Neural progenitor cell (in vitro differentiated cells): ENCODE measurements at regions not wholly inside any gene's neighbourhood (a gene's known extent, or its start where the extent isn't known, plus 50 kb on each side); places are given as distances from the start of the nearest gene placed in this dataset.

ENCODE experiments used
- DNase-seq: peaks from one replicate; pipeline ENCODE4 v3.0.0-alpha.2; 2016; ENCODE audit warnings: low spot score
- H2AFZ ChIP-seq: fragments of 200-600 bp; sonication (generic); replicated peaks from 2 replicates; pipeline ENCODE4 v1.6.1; 2016; ENCODE audit warnings: antibody characterized with exemption
- H3F3A ChIP-seq: fragments of 200-600 bp; sonication (generic); 2 replicates; pipeline ENCODE4 v1.6.1; 2016; ENCODE audit warnings: antibody characterized with exemption, low read depth
- H3K27ac ChIP-seq: fragments of 200-600 bp; sonication (generic); 2 replicates; pipeline ENCODE4 v1.5.1; 2016; ENCODE audit warnings: mild to moderate bottlenecking
- H3K27me3 ChIP-seq: fragments of 200-600 bp; sonication (generic); 2 replicates; pipeline ENCODE4 v1.6.1; 2016; ENCODE audit warnings: mild to moderate bottlenecking, moderate library complexity
- H3K36me3 ChIP-seq: fragments of 200-600 bp; sonication (generic); 2 replicates; pipeline ENCODE4 v1.5.1; 2016
- H3K4me1 ChIP-seq: fragments of 200-600 bp; sonication (generic); 2 replicates; pipeline ENCODE4 v1.6.1; 2016; ENCODE audit warnings: mixed run types
- H3K4me2 ChIP-seq: fragments of 200-600 bp; sonication (generic); 2 replicates; pipeline ENCODE4 v1.6.1; 2016
- H3K4me3 ChIP-seq: fragments of 200-600 bp; sonication (generic); 2 replicates; pipeline ENCODE4 v1.5.1; 2016
- H3K79me2 ChIP-seq: fragments of 200-600 bp; sonication (generic); 2 replicates; pipeline ENCODE4 v1.6.1; 2016; ENCODE audit warnings: low read depth
- H3K9ac ChIP-seq: fragments of 200-600 bp; sonication (generic); 2 replicates; pipeline ENCODE4 v1.6.1; 2016
- H3K9me3 ChIP-seq: fragments of 200-600 bp; sonication (generic); 2 replicates; pipeline ENCODE4 v1.5.1; 2016; ENCODE audit warnings: low read depth
- H4K20me1 ChIP-seq: fragments of 200-600 bp; sonication (generic); 2 replicates; pipeline ENCODE4 v1.6.1; 2016; ENCODE audit warnings: low read depth
- H3K27ac Mint-ChIP-seq: 3 replicates; pipeline ENCODE4 v1.8.0; 2021; ENCODE audit warnings: mixed read lengths
- H3K27me3 Mint-ChIP-seq: 2 replicates; pipeline ENCODE4 v1.8.0; 2022; ENCODE audit warnings: low read depth, mild to moderate bottlenecking, inconsistent platforms, moderate library complexity, mixed read lengths; ENCODE audit not compliant: insufficient read depth
- H3K36me3 Mint-ChIP-seq: 3 replicates; pipeline ENCODE4 v1.8.0; 2021; ENCODE audit warnings: mixed read lengths
- H3K4me1 Mint-ChIP-seq: 3 replicates; pipeline ENCODE4 v1.8.0; 2021; ENCODE audit warnings: mixed read lengths
- H3K4me3 Mint-ChIP-seq: 3 replicates; pipeline ENCODE4 v1.8.0; 2021; ENCODE audit warnings: mild to moderate bottlenecking, moderate library complexity, mixed read lengths
- H3K9me3 Mint-ChIP-seq: 3 replicates; pipeline ENCODE4 v1.8.0; 2020; ENCODE audit warnings: mixed read lengths
- EZH2 ChIP-seq: fragments of 200-600 bp; sonication (generic); IDR thresholded peaks from 2 replicates; pipeline ENCODE4 v1.6.1; 2017; ENCODE audit warnings: antibody characterized with exemption, mild to moderate bottlenecking, moderate library complexity
- EZH2phosphoT487 ChIP-seq: fragments of 200-600 bp; sonication (generic); IDR thresholded peaks from 2 replicates; pipeline ENCODE4 v1.6.1; 2017; ENCODE audit warnings: antibody characterized with exemption
- TF ChIP-seq, protein P1 (sequence below): fragments of 200-600 bp; sonication (generic); IDR thresholded peaks from 2 replicates; pipeline ENCODE4 v1.5.1; 2017; ENCODE audit warnings: antibody characterized with exemption, mild to moderate bottlenecking

DNA sequence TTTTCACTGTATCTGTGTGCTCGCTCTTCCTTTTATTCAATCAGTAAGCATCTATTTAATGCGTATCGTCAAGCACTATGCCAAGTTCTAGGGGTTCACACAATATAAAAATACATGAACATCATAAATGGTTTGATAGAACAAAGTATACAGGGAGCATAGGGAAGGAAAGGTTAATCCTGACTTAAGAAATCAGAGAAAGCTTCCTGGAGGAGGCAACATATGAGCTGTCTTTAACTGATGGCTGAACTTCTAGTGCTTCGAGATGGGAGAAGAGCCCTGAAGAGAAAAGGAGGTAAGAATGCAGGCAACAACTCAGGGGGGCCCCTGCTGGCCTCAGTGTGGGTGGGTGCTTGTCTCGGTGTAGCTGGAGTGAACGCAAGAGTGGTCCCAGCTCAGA, 63.6 kb upstream of the GALNT2 start:
- TF ChIP-seq EZH2 (no peak), EZH2phosphoT487 (no peak)
- TF ChIP-seq, protein P1, sequence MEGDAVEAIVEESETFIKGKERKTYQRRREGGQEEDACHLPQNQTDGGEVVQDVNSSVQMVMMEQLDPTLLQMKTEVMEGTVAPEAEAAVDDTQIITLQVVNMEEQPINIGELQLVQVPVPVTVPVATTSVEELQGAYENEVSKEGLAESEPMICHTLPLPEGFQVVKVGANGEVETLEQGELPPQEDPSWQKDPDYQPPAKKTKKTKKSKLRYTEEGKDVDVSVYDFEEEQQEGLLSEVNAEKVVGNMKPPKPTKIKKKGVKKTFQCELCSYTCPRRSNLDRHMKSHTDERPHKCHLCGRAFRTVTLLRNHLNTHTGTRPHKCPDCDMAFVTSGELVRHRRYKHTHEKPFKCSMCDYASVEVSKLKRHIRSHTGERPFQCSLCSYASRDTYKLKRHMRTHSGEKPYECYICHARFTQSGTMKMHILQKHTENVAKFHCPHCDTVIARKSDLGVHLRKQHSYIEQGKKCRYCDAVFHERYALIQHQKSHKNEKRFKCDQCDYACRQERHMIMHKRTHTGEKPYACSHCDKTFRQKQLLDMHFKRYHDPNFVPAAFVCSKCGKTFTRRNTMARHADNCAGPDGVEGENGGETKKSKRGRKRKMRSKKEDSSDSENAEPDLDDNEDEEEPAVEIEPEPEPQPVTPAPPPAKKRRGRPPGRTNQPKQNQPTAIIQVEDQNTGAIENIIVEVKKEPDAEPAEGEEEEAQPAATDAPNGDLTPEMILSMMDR = no peak
- Histone ChIP-seq H3F3A (peaks cover 12% of the 10 kb centered on the region), H3K4me1 (peaks cover 20% of the 10 kb centered on the region), H3K4me2 (no peak overlapping the region), H3K9me3 (no peaks in the 10 kb centered on the region), H4K20me1 (no peaks in the 10 kb centered on the region), H3K4me3 (no peak overlapping the region), H3K9ac (no peak overlapping the region), H2AFZ (no peak overlapping the region), H3K27me3 (no peaks in the 10 kb centered on the region), H3K27ac (no peak overlapping the region), H3K79me2 (no peaks in the 10 kb centered on the region), H3K36me3 (no peaks in the 10 kb centered on the region)
- no peak for DNase-seq
- H3K27ac Mint-ChIP-seq = no peak overlapping the region
- no peaks in the 10 kb centered on the region for H3K36me3 Mint-ChIP-seq
- no peak overlapping the region for H3K4me3 Mint-ChIP-seq
- peaks cover 21% of the 10 kb centered on the region for H3K4me1 Mint-ChIP-seq
- H3K9me3 Mint-ChIP-seq = no peaks in the 10 kb centered on the region
- peaks cover 5% of the 10 kb centered on the region for H3K27me3 Mint-ChIP-seq

DNA sequence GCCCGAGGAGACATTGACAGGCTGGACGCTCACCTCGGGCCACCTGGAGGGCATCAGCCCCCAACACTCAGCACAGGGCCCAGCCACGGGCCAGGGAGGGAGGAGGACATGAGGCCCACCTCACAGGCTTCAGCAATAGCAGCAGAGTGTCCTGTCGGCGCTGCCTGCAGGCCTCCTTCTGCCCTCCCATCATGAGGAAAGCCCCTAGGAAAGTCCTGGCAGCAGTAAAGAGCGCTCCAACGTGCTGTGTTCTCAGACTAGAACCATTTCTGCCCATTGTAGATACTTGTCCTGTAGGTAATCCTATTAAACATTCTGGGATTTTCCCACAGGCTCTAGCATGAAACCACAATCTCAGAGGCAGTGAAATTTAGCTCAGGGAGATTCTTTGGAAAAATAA, 62.0 kb upstream of the GALNT2 start:
- H3K36me3 Mint-ChIP-seq = no peaks in the 10 kb centered on the region
- H3K27me3 Mint-ChIP-seq = peaks cover 3% of the 10 kb centered on the region
- Histone ChIP-seq H3K4me2 (no peak overlapping the region), H2AFZ (no peak overlapping the region), H4K20me1 (no peaks in the 10 kb centered on the region), H3K9me3 (no peaks in the 10 kb centered on the region), H3K79me2 (no peaks in the 10 kb centered on the region), H3F3A (peaks cover 12% of the 10 kb centered on the region), H3K4me3 (no peak overlapping the region), H3K27me3 (no peaks in the 10 kb centered on the region), H3K4me1 (peaks cover 20% of the 10 kb centered on the region), H3K9ac (no peak overlapping the region), H3K36me3 (no peaks in the 10 kb centered on the region), H3K27ac (no peak overlapping the region)
- no peak for DNase-seq
- no peak overlapping the region for H3K27ac Mint-ChIP-seq
- TF ChIP-seq, protein P1 = no peak
- no peak for TF ChIP-seq EZH2phosphoT487
- TF ChIP-seq EZH2 = no peak
- no peak overlapping the region for H3K4me3 Mint-ChIP-seq
- H3K4me1 Mint-ChIP-seq = peaks cover 21% of the 10 kb centered on the region
- H3K9me3 Mint-ChIP-seq = no peaks in the 10 kb centered on the region

GRCh38 chr1:230008721-230009120, 58.3 kb upstream of the GALNT2 start:
- Histone ChIP-seq H3K27ac (no peak overlapping the region), H4K20me1 (no peaks in the 10 kb centered on the region), H3K9me3 (no peaks in the 10 kb centered on the region), H3K27me3 (peaks cover 3% of the 10 kb centered on the region), H3K4me3 (no peak overlapping the region), H3F3A (no peaks in the 10 kb centered on the region), H3K4me2 (no peak overlapping the region), H2AFZ (no peak overlapping the region), H3K4me1 (peaks cover 3% of the 10 kb centered on the region), H3K9ac (no peak overlapping the region), H3K79me2 (no peaks in the 10 kb centered on the region), H3K36me3 (no peaks in the 10 kb centered on the region)
- Mint-ChIP-seq H3K4me3 (no peak overlapping the region), H3K4me1 (peaks cover 7% of the 10 kb centered on the region), H3K27me3 (no peaks in the 10 kb centered on the region), H3K36me3 (no peaks in the 10 kb centered on the region), H3K9me3 (no peaks in the 10 kb centered on the region), H3K27ac (no peak overlapping the region)
- TF ChIP-seq, protein P1 = no peak
- DNase-seq = no peak
